Hepatocyte (in vitro differentiated cells): ENCODE measurements at regions not wholly inside any gene's neighbourhood (a gene's known extent, or its start where the extent isn't known, plus 50 kb on each side); places are given as distances from the start of the nearest gene placed in this dataset.

Experiments used
- DNase-seq: peaks from one replicate; pipeline ENCODE4 v3.0.0-alpha.2; 2016; ENCODE audit warnings: low spot score
- H2AFZ ChIP-seq: fragments of 200-600 bp; sonication (generic); 2 replicates; pipeline ENCODE4 v1.6.0; 2016; ENCODE audit warnings: antibody characterized with exemption, mild to moderate bottlenecking
- H3K27ac ChIP-seq: fragments of 200-600 bp; sonication (generic); 2 replicates; pipeline ENCODE4 v1.5.1; 2016; ENCODE audit warnings: mild to moderate bottlenecking
- H3K27me3 ChIP-seq: fragments of 200-600 bp; sonication (generic); 2 replicates; pipeline ENCODE4 v1.6.1; 2016
- H3K36me3 ChIP-seq: fragments of 200-600 bp; sonication (generic); replicated peaks from 2 replicates; pipeline ENCODE4 v1.5.1; 2016; ENCODE audit warnings: low read depth; ENCODE audit not compliant: insufficient read depth
- H3K4me1 ChIP-seq: fragments of 200-600 bp; sonication (generic); 2 replicates; pipeline ENCODE4 v1.5.1; 2016; ENCODE audit warnings: mild to moderate bottlenecking, moderate library complexity; ENCODE audit not compliant: insufficient read depth
- H3K4me2 ChIP-seq: fragments of 200-600 bp; sonication (generic); 2 replicates; pipeline ENCODE4 v1.6.0; 2016
- H3K4me3 ChIP-seq: fragments of 200-600 bp; sonication (generic); 2 replicates; pipeline ENCODE4 v1.5.1; 2016; ENCODE audit warnings: mild to moderate bottlenecking
- H3K79me2 ChIP-seq: fragments of 200-600 bp; sonication (generic); 2 replicates; pipeline ENCODE4 v1.6.0; 2017; ENCODE audit warnings: mild to moderate bottlenecking
- H3K9me2 ChIP-seq: fragments of 200-600 bp; sonication (generic); replicated peaks from 2 replicates; pipeline ENCODE4 v1.6.0; 2017; ENCODE audit warnings: mild to moderate bottlenecking; ENCODE audit not compliant: insufficient read depth
- H3K9me3 ChIP-seq: fragments of 200-600 bp; sonication (generic); 2 replicates; pipeline ENCODE4 v1.5.1; 2016; ENCODE audit warnings: low read depth, mild to moderate bottlenecking
- H4K20me1 ChIP-seq: fragments of 200-600 bp; sonication (generic); 2 replicates; pipeline ENCODE4 v1.6.0; 2016; ENCODE audit warnings: mild to moderate bottlenecking; ENCODE audit not compliant: insufficient read depth, poor library complexity, severe bottlenecking
- EZH2 ChIP-seq: fragments of 200-600 bp; sonication (generic); IDR thresholded peaks from 2 replicates; pipeline ENCODE4 v1.6.1; 2016; ENCODE audit warnings: antibody characterized with exemption, mild to moderate bottlenecking, borderline replicate concordance
- EZH2phosphoT487 ChIP-seq: fragments of 200-600 bp; sonication (generic); IDR thresholded peaks from one replicate; pipeline ENCODE4 v1.6.1; 2018; ENCODE audit warnings: antibody characterized with exemption, mild to moderate bottlenecking, low read depth, moderate library complexity; ENCODE audit not compliant: unreplicated experiment, severe bottlenecking
- WGBS: methylation state at CpG from one replicate; pipeline ENCODE4 v1.1.6; 2016; ENCODE audit warnings: low lambda C conversion rate; ENCODE audit errors: missing lambda C conversion rate; 5-methylcytosine and 5-hydroxymethylcytosine counted together
- TF ChIP-seq, protein P1 (sequence below): fragments of 200-600 bp; sonication (generic); IDR thresholded peaks from 2 replicates; pipeline ENCODE4 v1.5.1; 2016; ENCODE audit warnings: antibody characterized with exemption, mild to moderate bottlenecking; ENCODE audit not compliant: poor library complexity

- Histone ChIP-seq H2AFZ (no peak overlapping the region), H3K27ac (no peak overlapping the region), H3K4me3 (no peak overlapping the region), H3K4me2 (no peak overlapping the region), H3K9me3 (no peaks in the 10 kb centered on the region), H3K9me2 (no peaks in the 10 kb centered on the region), H4K20me1 (no peaks in the 10 kb centered on the region), H3K4me1 (no peaks in the 10 kb centered on the region), H3K36me3 (no peaks in the 10 kb centered on the region), H3K79me2 (no peaks in the 10 kb centered on the region), H3K27me3 (no peaks in the 10 kb centered on the region)
- 43% methylated on average over 2 of the region's 2 CpGs for WGBS
- TF ChIP-seq EZH2phosphoT487 (no peak), EZH2 (no peak)
- TF ChIP-seq, protein P1, sequence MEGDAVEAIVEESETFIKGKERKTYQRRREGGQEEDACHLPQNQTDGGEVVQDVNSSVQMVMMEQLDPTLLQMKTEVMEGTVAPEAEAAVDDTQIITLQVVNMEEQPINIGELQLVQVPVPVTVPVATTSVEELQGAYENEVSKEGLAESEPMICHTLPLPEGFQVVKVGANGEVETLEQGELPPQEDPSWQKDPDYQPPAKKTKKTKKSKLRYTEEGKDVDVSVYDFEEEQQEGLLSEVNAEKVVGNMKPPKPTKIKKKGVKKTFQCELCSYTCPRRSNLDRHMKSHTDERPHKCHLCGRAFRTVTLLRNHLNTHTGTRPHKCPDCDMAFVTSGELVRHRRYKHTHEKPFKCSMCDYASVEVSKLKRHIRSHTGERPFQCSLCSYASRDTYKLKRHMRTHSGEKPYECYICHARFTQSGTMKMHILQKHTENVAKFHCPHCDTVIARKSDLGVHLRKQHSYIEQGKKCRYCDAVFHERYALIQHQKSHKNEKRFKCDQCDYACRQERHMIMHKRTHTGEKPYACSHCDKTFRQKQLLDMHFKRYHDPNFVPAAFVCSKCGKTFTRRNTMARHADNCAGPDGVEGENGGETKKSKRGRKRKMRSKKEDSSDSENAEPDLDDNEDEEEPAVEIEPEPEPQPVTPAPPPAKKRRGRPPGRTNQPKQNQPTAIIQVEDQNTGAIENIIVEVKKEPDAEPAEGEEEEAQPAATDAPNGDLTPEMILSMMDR = no peak
- DNase-seq = no peak
Observed at GRCh38 chr6:113141901-113142300, 715.2 kb upstream of the MARCKS start.

GRCh38 chr6:113142671-113143174 lies 714.4 kb upstream of the MARCKS start:
- Histone ChIP-seq H3K4me3 (no peak overlapping the region), H3K79me2 (no peaks in the 10 kb centered on the region), H3K27ac (no peak overlapping the region), H3K9me3 (no peaks in the 10 kb centered on the region), H2AFZ (no peak overlapping the region), H3K36me3 (no peaks in the 10 kb centered on the region), H4K20me1 (no peaks in the 10 kb centered on the region), H3K4me1 (peaks cover 4% of the 10 kb centered on the region), H3K27me3 (no peaks in the 10 kb centered on the region), H3K9me2 (no peaks in the 10 kb centered on the region), H3K4me2 (no peak overlapping the region)
- WGBS = 94% methylated on average over 5 of the region's 5 CpGs
- TF ChIP-seq EZH2 (no peak), EZH2phosphoT487 (no peak)
- TF ChIP-seq, protein P1 = no peak
- no peak for DNase-seq

- Histone ChIP-seq H2AFZ (no peak overlapping the region), H3K9me2 (no peaks in the 10 kb centered on the region), H3K4me2 (no peak overlapping the region), H3K27ac (no peak overlapping the region), H3K4me1 (peaks cover 4% of the 10 kb centered on the region), H3K36me3 (no peaks in the 10 kb centered on the region), H3K27me3 (no peaks in the 10 kb centered on the region), H4K20me1 (no peaks in the 10 kb centered on the region), H3K9me3 (no peaks in the 10 kb centered on the region), H3K79me2 (no peaks in the 10 kb centered on the region), H3K4me3 (no peak overlapping the region)
- 97% methylated on average over 3 of the region's 3 CpGs for WGBS
- TF ChIP-seq EZH2 = no peak
- TF ChIP-seq, protein P1 = no peak
- TF ChIP-seq EZH2phosphoT487 = no peak
- DNase-seq = no peak
Observed at GRCh38 chr6:113143206-113143605, 713.9 kb upstream of the MARCKS start.

- no peak overlapping the region for H3K27ac ChIP-seq
- 64% methylated on average over 3 of the region's 3 CpGs for WGBS
- TF ChIP-seq, protein P1 = no peak
- no peak for TF ChIP-seq EZH2phosphoT487
- TF ChIP-seq EZH2 = no peak
- no peak overlapping the region for H2AFZ ChIP-seq
- no peaks in the 10 kb centered on the region for H3K36me3 ChIP-seq
- no peaks in the 10 kb centered on the region for H3K27me3 ChIP-seq
- H3K4me3 ChIP-seq = no peak overlapping the region
- H3K9me3 ChIP-seq = no peaks in the 10 kb centered on the region
- no peaks in the 10 kb centered on the region for H3K9me2 ChIP-seq
- no peaks in the 10 kb centered on the region for H3K79me2 ChIP-seq
- no peak for DNase-seq
- no peak overlapping the region for H3K4me2 ChIP-seq
- peaks cover 4% of the 10 kb centered on the region for H3K4me1 ChIP-seq
- H4K20me1 ChIP-seq = no peaks in the 10 kb centered on the region
Observed at GRCh38 chr6:113144117-113144516, 713.0 kb upstream of the MARCKS start.
